Transverse colon (tissue), 3 donors: ENCODE measurements at regions not wholly inside any gene's neighbourhood (a gene's known extent, or its start where the extent isn't known, plus 50 kb on each side); places are given as distances from the start of the nearest gene placed in this dataset.

Experiments used
- EP300 ChIP-seq: sonication (generic); formaldehyde crosslinking; IDR thresholded peaks from one replicate; pipeline ENCODE4 v1.6.1; 2017; ENCODE audit warnings: antibody characterized with exemption, low read depth
- POLR2A ChIP-seq: fragments of 450-650 bp; IDR thresholded peaks from one replicate; pipeline ENCODE4 v1.6.1; 2016; ENCODE audit warnings: antibody characterized with exemption, mild to moderate bottlenecking, moderate library complexity
- TF ChIP-seq, protein P1 (sequence below), 5 experiments: fragments of 200-600 bp in 3 of 5; fragments of 450-650 bp in 2 of 5; sonication (generic) in 3 of 5; IDR thresholded peaks; 1 replicate in 2 of 5; 2 replicates in 3 of 5; pipeline ENCODE4 v1.5.1; 2016 to 2017; ENCODE audit warnings: antibody characterized with exemption in 5 of 5, inconsistent platforms in 3 of 5, mild to moderate bottlenecking in 2 of 5, moderate library complexity in 1 of 5

DNA sequence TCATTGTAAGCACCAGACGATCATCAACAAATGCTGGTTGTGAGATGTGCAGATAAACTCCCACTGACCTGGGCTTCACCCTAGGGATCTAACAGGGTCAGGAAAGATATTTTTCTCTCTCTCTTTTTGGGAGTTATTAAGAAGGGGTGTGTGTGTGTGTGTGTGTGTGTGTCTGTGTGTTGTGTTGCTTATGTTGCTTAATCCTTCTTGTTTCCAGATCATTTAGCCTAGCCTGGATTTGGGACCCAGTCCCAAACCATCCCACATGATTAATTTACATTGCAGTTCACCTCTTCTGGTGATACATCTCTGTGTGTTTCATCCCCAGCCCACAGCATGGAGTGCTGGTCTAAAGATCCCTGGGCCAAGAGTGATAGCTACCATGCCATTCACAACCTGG, 122.8 kb upstream of the IPO9 start:
- TF ChIP-seq POLR2A = no peak
- TF ChIP-seq, protein P1, sequence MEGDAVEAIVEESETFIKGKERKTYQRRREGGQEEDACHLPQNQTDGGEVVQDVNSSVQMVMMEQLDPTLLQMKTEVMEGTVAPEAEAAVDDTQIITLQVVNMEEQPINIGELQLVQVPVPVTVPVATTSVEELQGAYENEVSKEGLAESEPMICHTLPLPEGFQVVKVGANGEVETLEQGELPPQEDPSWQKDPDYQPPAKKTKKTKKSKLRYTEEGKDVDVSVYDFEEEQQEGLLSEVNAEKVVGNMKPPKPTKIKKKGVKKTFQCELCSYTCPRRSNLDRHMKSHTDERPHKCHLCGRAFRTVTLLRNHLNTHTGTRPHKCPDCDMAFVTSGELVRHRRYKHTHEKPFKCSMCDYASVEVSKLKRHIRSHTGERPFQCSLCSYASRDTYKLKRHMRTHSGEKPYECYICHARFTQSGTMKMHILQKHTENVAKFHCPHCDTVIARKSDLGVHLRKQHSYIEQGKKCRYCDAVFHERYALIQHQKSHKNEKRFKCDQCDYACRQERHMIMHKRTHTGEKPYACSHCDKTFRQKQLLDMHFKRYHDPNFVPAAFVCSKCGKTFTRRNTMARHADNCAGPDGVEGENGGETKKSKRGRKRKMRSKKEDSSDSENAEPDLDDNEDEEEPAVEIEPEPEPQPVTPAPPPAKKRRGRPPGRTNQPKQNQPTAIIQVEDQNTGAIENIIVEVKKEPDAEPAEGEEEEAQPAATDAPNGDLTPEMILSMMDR (IDR thresholded peaks at IDR 0.05) = no peak
- no peak for TF ChIP-seq EP300
